GM06990 (cell line): ENCODE measurements at regions not wholly inside any gene's neighbourhood (a gene's known extent, or its start where the extent isn't known, plus 50 kb on each side); places are given as distances from the start of the nearest gene placed in this dataset.

Experiments
- DNase-seq: peaks from one replicate; pipeline ENCODE4 v3.0.0-alpha.2; 2011; ENCODE audit not compliant: insufficient read length; ENCODE audit errors: extremely low read depth
- H3K27me3 ChIP-seq: replicated peaks from 2 replicates; pipeline ENCODE4 v1.6.0; 2011; ENCODE audit warnings: low read length; ENCODE audit not compliant: control insufficient read depth, insufficient read depth
- H3K36me3 ChIP-seq: 2 replicates; pipeline ENCODE4 v1.5.1; 2011; ENCODE audit warnings: low read length; ENCODE audit not compliant: control insufficient read depth, insufficient read depth
- H3K4me3 ChIP-seq: replicated peaks from 2 replicates; pipeline ENCODE4 v1.5.1; 2011; ENCODE audit warnings: low read depth, mild to moderate bottlenecking, control low read depth, low read length
- CTCF ChIP-seq: IDR thresholded peaks from 2 replicates; pipeline ENCODE4 v1.5.1; 2011; ENCODE audit warnings: low read length, control low read depth, mild to moderate bottlenecking, inconsistent platforms; ENCODE audit not compliant: insufficient read depth, poor library complexity, severe bottlenecking

GRCh38 chr4:175229154-175229553 lies 311.0 kb downstream of the ADAM29 start:
- TF ChIP-seq CTCF, result no peak
- no peak for DNase-seq
- no peaks in the 10 kb centered on the region for H3K27me3 ChIP-seq
- H3K4me3 ChIP-seq, result no peak overlapping the region
- no peaks in the 10 kb centered on the region for H3K36me3 ChIP-seq

- no peak for DNase-seq
- H3K27me3 ChIP-seq, result no peaks in the 10 kb centered on the region
- no peak overlapping the region for H3K4me3 ChIP-seq
- no peaks in the 10 kb centered on the region for H3K36me3 ChIP-seq
- TF ChIP-seq CTCF, result no peak
These were observed 316.0 kb downstream of the ADAM29 start for GRCh38 chr4:175234162-175234561.

DNA sequence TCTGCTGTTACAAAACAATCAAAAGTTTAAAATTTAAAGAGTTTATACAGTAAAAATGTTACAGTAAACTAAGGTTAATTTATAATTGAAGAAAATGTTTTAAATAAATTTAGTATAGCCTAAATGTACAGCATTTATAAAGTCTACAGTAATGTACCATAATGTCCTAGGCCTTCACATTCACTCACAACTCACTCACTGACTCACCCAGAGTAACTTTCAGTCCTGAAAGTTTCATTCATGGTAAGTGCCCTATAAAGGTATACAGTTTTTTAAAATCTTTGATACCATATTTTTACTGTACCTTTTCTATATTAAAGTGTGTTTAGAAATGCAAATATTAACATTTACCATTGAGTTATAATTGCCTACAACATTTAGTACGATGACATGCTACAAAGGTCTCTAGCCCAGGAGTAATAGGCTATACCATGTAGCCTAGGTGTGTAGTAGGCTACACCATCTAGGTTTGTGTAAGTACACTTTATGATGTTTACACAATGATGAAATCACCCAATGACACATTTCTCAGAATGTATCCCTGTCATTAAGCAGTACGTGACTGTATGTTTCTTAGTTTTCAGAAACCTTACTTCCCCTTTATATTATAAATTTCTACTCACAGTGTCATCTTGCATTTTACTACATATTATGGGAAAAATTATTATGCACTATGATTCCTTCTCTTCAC lies 320.8 kb downstream of the ADAM29 start:
- DNase-seq, result no peak
- Histone ChIP-seq H3K4me3 (no peak overlapping the region), H3K27me3 (no peaks in the 10 kb centered on the region), H3K36me3 (no peaks in the 10 kb centered on the region)
- TF ChIP-seq CTCF, result no peak

- no peak overlapping the region for H3K4me3 ChIP-seq
- H3K36me3 ChIP-seq, result no peaks in the 10 kb centered on the region
- no peak for DNase-seq
- no peaks in the 10 kb centered on the region for H3K27me3 ChIP-seq
- TF ChIP-seq CTCF, result no peak
These were observed 328.8 kb downstream of the ADAM29 start for GRCh38 chr4:175246941-175247340.

DNA sequence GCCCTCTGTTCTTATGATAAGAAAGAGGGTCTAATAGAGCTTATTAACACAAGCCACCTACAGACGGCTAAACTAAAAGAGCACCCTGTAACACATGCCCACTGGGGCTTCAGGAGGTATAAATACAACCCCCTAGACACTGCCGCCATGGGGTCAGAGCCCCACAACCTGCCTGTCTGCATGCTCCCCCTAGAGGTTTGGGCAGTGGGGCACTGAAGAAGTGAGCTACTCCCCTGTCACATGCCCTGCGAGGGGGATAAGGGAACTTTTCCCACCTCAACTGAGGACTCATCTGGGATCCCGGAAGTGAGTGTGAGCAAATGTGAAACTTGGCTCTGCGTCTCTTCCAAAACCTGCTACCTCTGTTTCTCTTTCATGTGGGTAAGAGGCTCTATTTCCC lies 334.5 kb downstream of the ADAM29 start:
- no peaks in the 10 kb centered on the region for H3K36me3 ChIP-seq
- TF ChIP-seq CTCF, result no peak
- no peak for DNase-seq

More for the DNA sequence above, 334.5 kb downstream of the ADAM29 start:
- H3K4me3 ChIP-seq, result no peak overlapping the region
- H3K27me3 ChIP-seq, result no peaks in the 10 kb centered on the region
